CD4-positive, alpha-beta T cell treated with Interleukin-1 beta for 1 hour (primary cell): ENCODE measurements at regions not wholly inside any gene's neighbourhood (a gene's known extent, or its start where the extent isn't known, plus 50 kb on each side); places are given as distances from the start of the nearest gene placed in this dataset.
"Not testable (repeated sequence)": the region's sequence is repeated elsewhere in the genome, so short reads cannot be mapped to it uniquely, and the experiment has no call there.

Source experiments
- DNase-seq, 2 donors: peaks; one replicate each; pipeline ENCODE4 v3.0.0-alpha.2; 2020 to 2022

DNA sequence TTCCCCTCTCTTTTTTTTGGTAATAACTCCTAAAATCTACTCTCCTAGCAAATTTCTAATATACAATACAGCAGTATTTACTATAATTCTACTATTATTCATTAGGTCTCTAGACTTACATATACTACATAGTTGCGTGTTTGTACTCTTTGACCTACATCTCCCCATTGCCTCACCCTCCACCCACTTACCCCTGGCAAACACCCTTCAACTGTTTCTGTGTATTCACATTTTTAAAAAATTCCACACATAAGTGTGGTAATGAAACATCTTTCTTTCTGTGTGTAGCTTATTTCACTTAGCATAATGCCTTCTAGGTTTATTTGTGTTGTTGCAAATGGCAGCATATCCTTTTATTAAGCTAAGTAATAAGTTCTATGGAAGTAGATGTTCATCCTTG lies 336.0 kb downstream of the CCDC85A start:
- no peak for DNase-seq

GRCh38 chr2:56522605-56523089 lies 338.9 kb downstream of the CCDC85A start:
- no peak for DNase-seq

DNA sequence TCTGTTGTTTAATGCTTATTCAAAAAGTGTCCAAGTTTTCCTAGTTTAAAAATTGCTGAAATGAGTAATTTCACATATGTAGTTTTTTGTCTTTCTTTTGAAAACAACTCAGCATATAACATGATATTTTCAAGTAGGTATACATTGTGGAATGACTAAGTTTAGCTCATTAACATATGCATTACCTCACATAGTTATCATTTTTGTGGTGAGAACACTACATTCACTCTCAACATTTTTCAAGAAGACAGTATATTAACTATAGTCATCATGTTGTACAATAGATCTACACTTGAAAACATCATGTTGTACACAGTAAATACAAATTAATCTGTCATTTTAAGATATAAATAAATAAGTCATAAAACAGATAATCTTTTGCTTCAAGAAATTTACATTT lies 340.0 kb downstream of the CCDC85A start:
- DNase-seq: no peak

GRCh38 chr2:56531668-56532420 lies 348.1 kb downstream of the CCDC85A start:
- DNase-seq: no peak

GRCh38 chr2:56534321-56534720 lies 350.5 kb downstream of the CCDC85A start:
- no peak for DNase-seq

- DNase-seq: no peak
Measured at GRCh38 chr2:56537756-56538155, 354.0 kb downstream of the CCDC85A start.

DNA sequence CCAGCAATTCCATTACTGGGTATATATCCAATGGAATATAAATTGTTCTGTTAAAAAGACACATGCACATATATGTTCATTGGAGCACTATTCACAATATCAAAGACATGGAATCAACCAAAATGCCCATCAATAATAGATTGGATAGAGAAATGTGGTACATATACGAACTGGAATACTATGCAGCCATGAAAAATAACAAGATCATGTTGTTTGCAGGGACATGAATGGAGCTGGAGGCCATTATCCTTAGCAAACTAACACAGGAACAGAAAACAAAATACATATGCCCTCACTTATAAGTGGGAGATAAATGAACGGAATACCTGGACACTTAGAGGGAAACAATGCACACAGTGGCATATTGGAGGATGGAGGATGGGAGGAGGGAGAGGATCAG lies 355.8 kb downstream of the CCDC85A start:
- DNase-seq: no peak

- no peak for DNase-seq
Measured at GRCh38 chr2:56540467-56540866, 356.7 kb downstream of the CCDC85A start.

DNA sequence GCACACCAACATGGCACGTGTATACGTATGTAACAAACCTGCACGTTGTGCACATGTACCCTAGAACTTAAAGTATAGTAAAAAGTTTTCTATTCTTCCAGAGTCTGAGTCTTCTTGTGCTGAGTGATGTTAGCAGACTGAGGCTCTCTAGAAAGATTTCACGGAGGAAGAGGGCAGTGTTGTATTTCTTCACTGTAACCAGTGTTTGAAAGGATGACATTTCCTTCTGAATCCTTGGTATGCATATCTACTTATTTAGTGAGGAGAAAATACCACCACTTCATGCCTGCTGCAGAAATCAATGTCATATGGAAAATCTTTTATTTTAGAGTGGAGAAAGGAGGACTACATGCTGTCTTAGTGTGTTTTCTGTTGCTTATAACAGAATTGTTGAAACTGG lies 357.1 kb downstream of the CCDC85A start:
- DNase-seq: no peak

DNA sequence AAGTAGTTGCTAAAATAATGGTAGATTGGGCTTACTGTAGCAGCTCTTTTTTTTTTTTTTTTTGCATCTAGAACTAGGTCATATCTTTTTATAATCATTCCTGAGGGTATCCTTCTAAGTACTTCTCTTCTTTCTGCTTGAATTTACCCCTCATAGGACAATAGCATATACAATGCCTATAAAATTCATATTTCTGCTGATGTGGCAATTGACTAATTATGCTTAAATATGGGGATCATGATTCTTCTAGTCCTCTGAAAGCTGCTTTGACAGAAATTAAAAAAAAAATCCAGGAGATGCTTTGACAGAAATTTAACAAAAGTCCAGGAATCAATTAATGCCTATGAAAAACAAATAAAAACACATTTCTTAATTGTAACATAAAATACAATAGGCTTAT lies 358.4 kb downstream of the CCDC85A start:
- DNase-seq: no peak

DNA sequence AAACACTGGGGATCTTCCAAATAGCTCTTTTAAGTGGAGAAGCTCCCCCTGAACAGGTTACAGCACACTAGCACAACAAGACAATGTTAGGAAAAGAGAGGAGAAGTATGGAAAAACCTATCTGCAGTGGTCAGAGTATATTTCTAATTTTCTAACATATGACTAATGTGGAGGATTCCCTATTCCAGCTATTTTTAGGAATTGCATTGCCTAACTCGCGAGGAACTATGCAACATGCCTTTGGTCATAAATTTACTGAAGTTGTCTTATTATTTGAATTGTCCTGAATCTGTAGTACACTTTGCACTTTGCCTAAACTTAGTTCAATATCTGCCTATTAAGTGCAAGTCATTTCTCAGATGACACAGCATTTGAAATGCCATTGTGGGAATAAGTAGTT lies 381.4 kb downstream of the CCDC85A start:
- no peak for DNase-seq

GRCh38 chr2:56571074-56571473 lies 387.3 kb downstream of the CCDC85A start:
- DNase-seq: no peak

GRCh38 chr2:56576001-56576400 lies 392.2 kb downstream of the CCDC85A start:
- no peak for DNase-seq

- no peak for DNase-seq
Measured at GRCh38 chr2:56580242-56580641, 396.5 kb downstream of the CCDC85A start.

DNA sequence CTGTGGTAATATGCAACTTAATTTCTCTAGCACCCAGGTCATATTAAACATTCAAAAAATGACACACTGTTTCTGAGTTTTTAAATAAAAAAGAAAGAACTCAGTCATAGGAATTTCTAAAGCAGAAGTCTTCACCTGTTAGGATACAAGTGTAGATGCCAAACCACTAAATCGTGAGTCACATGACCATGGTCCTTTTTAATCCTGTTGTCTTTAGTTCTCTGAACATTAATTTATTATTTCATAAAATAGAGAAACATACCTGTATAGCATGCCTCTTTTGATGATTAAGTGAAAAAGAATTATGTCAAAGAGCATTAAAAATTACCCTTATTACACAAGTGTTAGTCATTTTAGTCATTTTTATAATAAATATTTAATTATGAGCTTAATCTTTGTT lies 398.8 kb downstream of the CCDC85A start:
- no peak for DNase-seq

- DNase-seq: no peak
Measured at GRCh38 chr2:56583796-56584315, 400.1 kb downstream of the CCDC85A start.

DNA sequence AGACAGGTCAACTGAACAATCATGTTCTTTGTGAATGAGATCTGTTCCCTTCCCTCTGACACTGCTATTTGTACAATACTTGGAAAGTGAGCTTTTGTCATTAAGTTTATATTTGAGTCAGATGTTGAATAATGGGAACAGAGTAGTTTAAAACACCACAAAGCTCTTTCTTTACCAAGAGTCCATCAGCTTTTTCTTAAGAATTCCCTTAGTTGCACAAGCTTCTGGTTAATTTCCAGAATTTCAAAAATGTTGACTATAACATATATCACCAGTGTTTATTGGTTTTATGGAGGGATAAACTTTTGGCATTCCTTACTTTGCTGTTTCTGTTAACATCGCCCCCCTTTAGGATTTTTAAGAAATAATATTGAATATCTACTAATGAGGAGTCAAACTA lies 403.7 kb downstream of the CCDC85A start:
- DNase-seq: no peak

- DNase-seq: no peak
Measured at GRCh38 chr2:56589194-56589593, 405.4 kb downstream of the CCDC85A start.

- DNase-seq: no peak
Measured at GRCh38 chr2:56589835-56590234, 406.0 kb downstream of the CCDC85A start.

- no peak for DNase-seq
Measured at GRCh38 chr2:56590611-56591010, 406.8 kb downstream of the CCDC85A start.

DNA sequence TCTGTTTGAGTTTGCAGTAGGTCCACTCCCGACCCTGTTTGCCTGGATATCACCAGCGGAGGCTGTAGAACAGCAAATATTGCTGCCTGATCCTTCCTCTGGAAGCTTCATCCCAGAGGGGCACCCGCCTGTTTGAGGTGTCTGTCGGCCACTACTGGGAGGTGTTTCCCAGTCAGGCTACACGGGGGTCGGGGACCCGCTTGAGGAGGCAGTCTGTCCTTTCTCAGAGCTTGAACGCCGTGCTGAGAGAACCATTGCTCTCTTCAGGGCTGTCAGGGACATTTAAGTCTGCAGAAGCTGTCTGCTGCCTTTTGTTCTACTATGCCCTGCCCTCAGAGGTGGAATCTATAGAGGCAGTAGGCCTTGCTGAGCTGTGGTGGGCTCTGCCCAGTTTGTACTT lies 422.3 kb downstream of the CCDC85A start:
- not testable (repeated sequence) for DNase-seq

GRCh38 chr2:56613254-56613653 lies 429.5 kb downstream of the CCDC85A start:
- no peak for DNase-seq

- no peak for DNase-seq
Measured at GRCh38 chr2:56613920-56614319, 430.1 kb downstream of the CCDC85A start.

DNA sequence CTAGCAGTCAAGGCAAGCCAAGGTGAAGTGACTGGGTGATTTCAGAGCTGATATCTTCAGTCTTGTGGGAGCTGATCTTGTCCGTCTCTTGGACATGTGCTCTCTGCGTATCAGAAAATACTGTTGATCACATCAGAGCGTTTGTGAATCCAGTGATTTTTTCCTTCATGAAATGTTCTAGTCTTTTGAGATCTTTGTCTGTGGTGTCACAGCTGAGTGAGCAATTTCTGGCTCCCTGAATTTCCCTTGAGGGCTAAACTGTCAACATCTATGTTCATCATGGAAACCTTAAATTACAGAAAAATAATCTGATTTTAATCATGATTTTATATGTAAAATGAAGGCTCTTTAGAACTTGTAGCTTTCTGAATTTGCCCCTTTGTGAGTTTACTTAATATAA lies 432.0 kb downstream of the CCDC85A start:
- no peak for DNase-seq

GRCh38 chr2:56624181-56624580 lies 440.4 kb downstream of the CCDC85A start:
- DNase-seq: no peak
